Karpas-422 (cell line): ENCODE measurements at regions not wholly inside any gene's neighbourhood (a gene's known extent, or its start where the extent isn't known, plus 50 kb on each side); places are given as distances from the start of the nearest gene placed in this dataset.
"Not testable (repeated sequence)": the region's sequence is repeated elsewhere in the genome, so short reads cannot be mapped to it uniquely, and the experiment has no call there.

ENCODE experiments used
- DNase-seq: peaks from one replicate; pipeline ENCODE4 v3.0.0-alpha.2; 2015
- H2AFZ ChIP-seq: fragments of 200-600 bp; sonication (generic); 2 replicates; pipeline ENCODE4 v1.6.1; 2014; ENCODE audit warnings: antibody characterized with exemption, low read length, mixed read lengths
- H3K27ac ChIP-seq: fragments of 200-600 bp; sonication (generic); 2 replicates; pipeline ENCODE4 v1.5.1; 2014; ENCODE audit warnings: mild to moderate bottlenecking, low read length, moderate library complexity
- H3K27me3 ChIP-seq: fragments of 200-600 bp; sonication (generic); 2 replicates; pipeline ENCODE4 v1.6.1; 2014; ENCODE audit warnings: low read length, mixed read lengths
- H3K36me3 ChIP-seq: fragments of 200-600 bp; sonication (generic); 2 replicates; pipeline ENCODE4 v1.6.1; 2014; ENCODE audit warnings: low read length, mixed read lengths; ENCODE audit not compliant: insufficient read depth
- H3K4me1 ChIP-seq: fragments of 200-600 bp; sonication (generic); 2 replicates; pipeline ENCODE4 v1.6.1; 2014; ENCODE audit warnings: mild to moderate bottlenecking, low read length, mixed read lengths
- H3K4me2 ChIP-seq: fragments of 200-600 bp; sonication (generic); 2 replicates; pipeline ENCODE4 v1.6.1; 2014; ENCODE audit warnings: low read length, low read depth, mild to moderate bottlenecking; ENCODE audit not compliant: poor library complexity, severe bottlenecking
- H3K4me3 ChIP-seq: fragments of 200-600 bp; sonication (generic); 2 replicates; pipeline ENCODE4 v1.5.1; 2014; ENCODE audit warnings: mild to moderate bottlenecking, antibody characterized with exemption, low read length, mixed read lengths
- H3K79me2 ChIP-seq: fragments of 200-600 bp; sonication (generic); 2 replicates; pipeline ENCODE4 v1.6.1; 2014; ENCODE audit warnings: mild to moderate bottlenecking, low read length, mixed read lengths
- H3K9ac ChIP-seq: fragments of 200-600 bp; sonication (generic); 2 replicates; pipeline ENCODE4 v1.6.0; 2014; ENCODE audit warnings: low read length
- H3K9me2 ChIP-seq: fragments of 200-600 bp; sonication (generic), shearing (Covaris generic); replicated peaks from 2 replicates; pipeline ENCODE4 v1.6.0; 2014; ENCODE audit warnings: mild to moderate bottlenecking, low read length, moderate library complexity; ENCODE audit not compliant: insufficient read depth
- H3K9me3 ChIP-seq: fragments of 300-700, 200-600 bp; sonication (generic); 2 replicates; pipeline ENCODE4 v1.6.1; 2014; ENCODE audit warnings: low read length, mixed read lengths
- H4K20me1 ChIP-seq: fragments of 200-600 bp; sonication (generic); 2 replicates; pipeline ENCODE4 v1.6.1; 2014; ENCODE audit warnings: mild to moderate bottlenecking, antibody characterized with exemption, low read length, low read depth; ENCODE audit not compliant: insufficient read depth

- Histone ChIP-seq H3K27me3 (no peaks in the 10 kb centered on the region), H3K4me2 (no peak overlapping the region), H3K79me2 (no peaks in the 10 kb centered on the region), H3K27ac (no peak overlapping the region), H3K9me2 (no peaks in the 10 kb centered on the region), H4K20me1 (no peaks in the 10 kb centered on the region), H3K9ac (no peak overlapping the region), H3K36me3 (no peaks in the 10 kb centered on the region), H3K4me1 (no peaks in the 10 kb centered on the region), H3K4me3 (no peak overlapping the region), H2AFZ (no peak overlapping the region), H3K9me3 (no peaks in the 10 kb centered on the region)
- DNase-seq = no peak
Measured at GRCh38 chr17:51474764-51475163, 214.4 kb downstream of the UTP18 start.

- no peaks in the 10 kb centered on the region for H4K20me1 ChIP-seq
- H3K27me3 ChIP-seq = no peaks in the 10 kb centered on the region
- no peak for DNase-seq
- no peaks in the 10 kb centered on the region for H3K79me2 ChIP-seq
- H3K4me3 ChIP-seq = no peak overlapping the region
- H3K9ac ChIP-seq = no peak overlapping the region
- H3K9me3 ChIP-seq = no peaks in the 10 kb centered on the region
- H3K4me1 ChIP-seq = no peaks in the 10 kb centered on the region
- H2AFZ ChIP-seq = no peak overlapping the region
- no peak overlapping the region for H3K4me2 ChIP-seq
- no peak overlapping the region for H3K27ac ChIP-seq
- H3K36me3 ChIP-seq = no peaks in the 10 kb centered on the region
- no peaks in the 10 kb centered on the region for H3K9me2 ChIP-seq
Measured at GRCh38 chr17:51475730-51476129, 215.4 kb downstream of the UTP18 start.

- H3K4me1 ChIP-seq = no peaks in the 10 kb centered on the region
- no peak overlapping the region for H3K9ac ChIP-seq
Measured at GRCh38 chr17:51479303-51479702, 219.0 kb downstream of the UTP18 start.

GRCh38 chr17:51481370-51481769, 221.0 kb downstream of the UTP18 start:
- H3K79me2 ChIP-seq = no peaks in the 10 kb centered on the region
- H3K9me3 ChIP-seq = no peaks in the 10 kb centered on the region
- H3K4me1 ChIP-seq = no peaks in the 10 kb centered on the region
- no peaks in the 10 kb centered on the region for H3K36me3 ChIP-seq
- DNase-seq = no peak
- H3K9ac ChIP-seq = no peak overlapping the region
- H3K27me3 ChIP-seq = no peaks in the 10 kb centered on the region
- no peak overlapping the region for H3K4me3 ChIP-seq
- H3K27ac ChIP-seq = no peak overlapping the region
- no peak overlapping the region for H2AFZ ChIP-seq
- H3K4me2 ChIP-seq = no peak overlapping the region
- H3K9me2 ChIP-seq = no peaks in the 10 kb centered on the region
- no peaks in the 10 kb centered on the region for H4K20me1 ChIP-seq

More at GRCh38 chr17:51479303-51479702, 219.0 kb downstream of the UTP18 start:
- no peak overlapping the region for H2AFZ ChIP-seq
- no peak overlapping the region for H3K4me2 ChIP-seq
- H3K79me2 ChIP-seq = no peaks in the 10 kb centered on the region
- no peak overlapping the region for H3K4me3 ChIP-seq
- H4K20me1 ChIP-seq = no peaks in the 10 kb centered on the region
- H3K9me2 ChIP-seq = no peaks in the 10 kb centered on the region
- no peaks in the 10 kb centered on the region for H3K36me3 ChIP-seq
- DNase-seq = no peak
- H3K27me3 ChIP-seq = no peaks in the 10 kb centered on the region
- no peak overlapping the region for H3K27ac ChIP-seq
- H3K9me3 ChIP-seq = no peaks in the 10 kb centered on the region

GRCh38 chr17:51482248-51482647, 221.9 kb downstream of the UTP18 start:
- H3K79me2 ChIP-seq, H3K27me3 ChIP-seq, H3K4me2 ChIP-seq, H3K9ac ChIP-seq, H3K27ac ChIP-seq, DNase-seq, H3K9me3 ChIP-seq, H4K20me1 ChIP-seq, H3K4me1 ChIP-seq, H3K36me3 ChIP-seq, H2AFZ ChIP-seq, H3K4me3 ChIP-seq, H3K9me2 ChIP-seq: not testable (repeated sequence)

GRCh38 chr17:51486091-51486490, 225.7 kb downstream of the UTP18 start:
- no peaks in the 10 kb centered on the region for H3K9me3 ChIP-seq
- no peaks in the 10 kb centered on the region for H3K79me2 ChIP-seq
- no peaks in the 10 kb centered on the region for H4K20me1 ChIP-seq
- H3K27ac ChIP-seq = no peak overlapping the region
- H2AFZ ChIP-seq = no peak overlapping the region
- H3K9ac ChIP-seq = no peak overlapping the region
- H3K27me3 ChIP-seq = no peaks in the 10 kb centered on the region
- no peaks in the 10 kb centered on the region for H3K9me2 ChIP-seq
- no peak for DNase-seq
- H3K4me2 ChIP-seq = no peak overlapping the region
- no peaks in the 10 kb centered on the region for H3K4me1 ChIP-seq
- H3K4me3 ChIP-seq = no peak overlapping the region
- H3K36me3 ChIP-seq = no peaks in the 10 kb centered on the region

GRCh38 chr17:51486885-51487520, 226.7 kb downstream of the UTP18 start:
- Histone ChIP-seq H3K9me2 (no peaks in the 10 kb centered on the region), H3K27me3 (no peaks in the 10 kb centered on the region), H3K4me2 (no peak overlapping the region), H2AFZ (no peak overlapping the region), H3K27ac (no peak overlapping the region), H3K36me3 (no peaks in the 10 kb centered on the region), H3K9me3 (no peaks in the 10 kb centered on the region), H4K20me1 (no peaks in the 10 kb centered on the region), H3K9ac (no peak overlapping the region), H3K4me1 (no peaks in the 10 kb centered on the region), H3K4me3 (no peak overlapping the region), H3K79me2 (no peaks in the 10 kb centered on the region)
- DNase-seq = no peak

GRCh38 chr17:51487947-51488346, 227.6 kb downstream of the UTP18 start:
- no peaks in the 10 kb centered on the region for H3K9me2 ChIP-seq
- H3K4me1 ChIP-seq = no peaks in the 10 kb centered on the region
- no peak overlapping the region for H3K4me3 ChIP-seq
- no peak overlapping the region for H3K27ac ChIP-seq
- H2AFZ ChIP-seq = no peak overlapping the region
- no peaks in the 10 kb centered on the region for H3K79me2 ChIP-seq
- no peaks in the 10 kb centered on the region for H3K9me3 ChIP-seq
- H3K27me3 ChIP-seq = no peaks in the 10 kb centered on the region
- H3K36me3 ChIP-seq = no peaks in the 10 kb centered on the region
- no peak overlapping the region for H3K4me2 ChIP-seq
- no peak overlapping the region for H3K9ac ChIP-seq
- peak; percentile 59 for DNase-seq
- H4K20me1 ChIP-seq = no peaks in the 10 kb centered on the region

- H3K4me1 ChIP-seq = no peaks in the 10 kb centered on the region
- no peak overlapping the region for H2AFZ ChIP-seq
- no peak overlapping the region for H3K4me2 ChIP-seq
- no peak for DNase-seq
- no peaks in the 10 kb centered on the region for H4K20me1 ChIP-seq
- H3K79me2 ChIP-seq = no peaks in the 10 kb centered on the region
- H3K36me3 ChIP-seq = no peaks in the 10 kb centered on the region
- no peaks in the 10 kb centered on the region for H3K27me3 ChIP-seq
- H3K9me2 ChIP-seq = no peaks in the 10 kb centered on the region
- no peaks in the 10 kb centered on the region for H3K9me3 ChIP-seq
- H3K4me3 ChIP-seq = no peak overlapping the region
- no peak overlapping the region for H3K27ac ChIP-seq
- H3K9ac ChIP-seq = no peak overlapping the region
Measured at GRCh38 chr17:51491416-51491815, 231.1 kb downstream of the UTP18 start.
